GM23248 (cell line): ENCODE measurements at regions not wholly inside any gene's neighbourhood (a gene's known extent, or its start where the extent isn't known, plus 50 kb on each side); places are given as distances from the start of the nearest gene placed in this dataset.

Source experiments
- EZH2 ChIP-seq: fragments of 200-600 bp; sonication (generic); IDR thresholded peaks from 2 replicates; pipeline ENCODE4 v1.6.1; 2018; ENCODE audit warnings: antibody characterized with exemption, mild to moderate bottlenecking; ENCODE audit not compliant: insufficient read depth, poor library complexity, severe bottlenecking
- EZH2phosphoT487 ChIP-seq: fragments of 200-600 bp; sonication (generic); IDR thresholded peaks from 2 replicates; pipeline ENCODE4 v1.6.1; 2018; ENCODE audit warnings: antibody characterized with exemption, moderate library complexity, mild to moderate bottlenecking, low read depth; ENCODE audit not compliant: insufficient read depth

GRCh38 chr2:116162395-116162794, 1652.1 kb upstream of the DDX18 start:
- no peak for TF ChIP-seq EZH2
- no peak for TF ChIP-seq EZH2phosphoT487
